Thyroid gland (tissue), 4 donors: ENCODE measurements at regions not wholly inside any gene's neighbourhood (a gene's known extent, or its start where the extent isn't known, plus 50 kb on each side); places are given as distances from the start of the nearest gene placed in this dataset.

Source experiments
- CTCF ChIP-seq, 6 experiments: fragments of 200-600 bp in 3 of 6; fragments of 450-650 bp in 3 of 6; sonication (generic) in 3 of 6; IDR thresholded peaks; one replicate each; pipeline ENCODE4 v1.5.1; 2016 to 2019; ENCODE audit warnings: antibody characterized with exemption in 6 of 6, mild to moderate bottlenecking in 2 of 6, inconsistent platforms in 1 of 6, moderate library complexity in 1 of 6
- POLR2A ChIP-seq, 2 donors: fragments of 450-650 bp; IDR thresholded peaks; one replicate each; pipeline ENCODE4 v1.6.1; 2017; ENCODE audit warnings: antibody characterized with exemption in 2 of 2, mild to moderate bottlenecking in 2 of 2, moderate library complexity in 1 of 2

GRCh38 chr3:66948041-66948440 lies 50.1 kb upstream of the KBTBD8 start:
- TF ChIP-seq CTCF (IDR thresholded peaks at IDR 0.05) (no peak), POLR2A (IDR thresholded peaks at IDR 0.05) (no peak)
